Activated naive CD8-positive, alpha-beta T cell treated with anti-CD3 and anti-CD28 coated beads, Interleukin-2, amount 50 U/mL, for 24 hours (primary cell): ENCODE measurements at regions not wholly inside any gene's neighbourhood (a gene's known extent, or its start where the extent isn't known, plus 50 kb on each side); places are given as distances from the start of the nearest gene placed in this dataset.
"Not testable (repeated sequence)": the region's sequence is repeated elsewhere in the genome, so short reads cannot be mapped to it uniquely, and the experiment has no call there.

Experiments used
- ATAC-seq: fragments of 150-1000 bp; cut with Tn5 transposase; one replicate; pipeline ENCODE4 v1.10.0; 2021
- DNase-seq: peaks from one replicate; pipeline ENCODE4 v3.0.0; 2021
- H3K27ac Mint-ChIP-seq: one replicate; pipeline ENCODE4 v1.8.0; 2021; ENCODE audit warnings: mild to moderate bottlenecking, mixed read lengths
- H3K27me3 Mint-ChIP-seq: one replicate; pipeline ENCODE4 v1.8.0; 2021; ENCODE audit warnings: mixed read lengths
- H3K36me3 Mint-ChIP-seq: one replicate; pipeline ENCODE4 v1.8.0; 2021; ENCODE audit warnings: low read depth, mixed read lengths
- H3K4me1 Mint-ChIP-seq: one replicate; pipeline ENCODE4 v1.8.0; 2021; ENCODE audit warnings: mixed read lengths
- H3K4me3 Mint-ChIP-seq: one replicate; pipeline ENCODE4 v1.8.0; 2021; ENCODE audit warnings: mild to moderate bottlenecking, moderate library complexity, mixed read lengths
- H3K9me3 Mint-ChIP-seq: one replicate; pipeline ENCODE4 v1.8.0; 2021; ENCODE audit warnings: mixed read lengths

DNA sequence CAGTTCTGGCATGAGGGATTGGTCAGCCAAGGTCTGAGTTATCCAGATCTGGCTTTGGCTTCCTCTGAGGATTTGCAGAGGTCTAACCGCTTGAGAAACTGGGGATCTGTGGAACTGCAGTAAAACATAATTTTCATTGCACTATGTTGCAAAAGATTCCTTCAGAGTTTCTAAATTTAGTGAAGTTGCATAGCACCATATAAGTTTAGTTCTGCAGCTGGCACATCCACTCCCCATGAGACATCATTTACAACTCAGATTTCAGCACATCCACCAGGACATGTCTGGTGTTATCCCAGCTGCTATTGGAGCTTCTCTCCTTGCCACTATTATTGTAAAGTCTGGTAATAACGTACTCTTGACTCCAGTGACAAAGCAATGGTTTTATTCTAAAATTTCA is 181.5 kb downstream of the CWF19L2 start:
- Mint-ChIP-seq H3K4me1 (no peaks in the 10 kb centered on the region), H3K36me3 (peaks cover 7% of the 10 kb centered on the region), H3K4me3 (no peak overlapping the region), H3K27me3 (no peaks in the 10 kb centered on the region), H3K9me3 (peaks cover 18% of the 10 kb centered on the region), H3K27ac (no peak overlapping the region)
- no peak for ATAC-seq
- DNase-seq: no peak

DNA sequence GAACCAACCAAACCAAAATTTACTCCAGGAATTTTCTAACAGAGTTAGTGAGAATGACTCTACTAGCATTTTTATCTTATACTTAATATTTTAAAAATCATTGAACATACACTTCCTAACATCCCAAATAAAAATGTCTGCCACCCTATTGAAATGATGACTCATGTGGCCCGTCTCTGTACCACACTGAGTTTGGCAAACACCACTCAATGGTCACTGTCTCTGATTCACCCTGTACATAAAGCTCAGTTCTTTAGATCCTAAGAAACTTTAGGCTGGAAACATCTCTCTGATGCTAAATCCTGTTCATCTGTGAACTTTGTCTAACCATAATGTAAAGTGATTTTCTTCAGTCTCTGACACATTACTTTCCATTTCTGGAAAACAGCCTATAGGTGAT is 182.0 kb downstream of the CWF19L2 start:
- H3K4me3 Mint-ChIP-seq: no peak overlapping the region
- H3K27ac Mint-ChIP-seq: no peak overlapping the region
- no peaks in the 10 kb centered on the region for H3K27me3 Mint-ChIP-seq
- H3K36me3 Mint-ChIP-seq: peaks cover 5% of the 10 kb centered on the region
- no peaks in the 10 kb centered on the region for H3K4me1 Mint-ChIP-seq
- DNase-seq: no peak
- H3K9me3 Mint-ChIP-seq: peaks cover 18% of the 10 kb centered on the region
- no peak for ATAC-seq

DNA sequence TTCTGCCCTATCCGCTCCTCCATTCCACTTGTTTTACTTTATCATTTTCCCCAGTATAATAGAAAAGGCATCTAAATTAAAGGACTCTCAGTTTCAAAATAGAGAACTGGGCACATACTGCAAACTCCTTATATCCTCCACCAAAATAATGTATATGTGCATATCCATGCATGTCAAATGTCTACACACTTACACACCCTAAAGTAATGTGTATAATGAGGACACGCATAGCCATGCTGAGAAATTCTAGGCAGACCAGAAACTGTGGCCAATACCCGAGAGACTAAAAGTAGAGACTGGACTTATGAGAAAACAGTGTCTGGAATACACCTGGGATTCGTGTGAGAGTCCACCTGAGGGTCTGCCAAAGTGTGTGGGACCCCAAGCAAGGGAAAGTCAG is 183.5 kb downstream of the CWF19L2 start:
- Mint-ChIP-seq H3K4me3 (no peak overlapping the region), H3K36me3 (peaks cover 5% of the 10 kb centered on the region), H3K9me3 (peaks cover 18% of the 10 kb centered on the region), H3K27me3 (no peaks in the 10 kb centered on the region), H3K4me1 (no peaks in the 10 kb centered on the region), H3K27ac (no peak overlapping the region)
- no peak for ATAC-seq
- no peak for DNase-seq

DNA sequence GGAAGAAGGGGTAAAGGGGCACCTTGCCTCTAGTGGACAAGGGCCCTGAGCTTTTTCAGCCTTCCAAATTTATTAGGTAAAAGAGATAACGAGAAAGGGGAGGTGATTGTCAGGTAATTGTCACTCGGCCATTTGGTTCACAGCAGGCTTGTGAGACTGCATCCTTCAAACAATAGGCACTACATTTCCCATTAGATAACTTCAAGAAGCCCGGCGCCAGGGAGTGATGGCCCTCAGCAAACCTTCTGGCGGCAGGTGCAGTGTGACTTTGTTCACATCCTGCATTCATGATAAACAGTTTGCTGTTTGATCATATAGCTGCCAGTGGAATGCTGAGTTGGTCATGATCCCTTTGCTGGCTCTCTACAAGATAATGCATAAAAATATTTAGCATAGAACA is 185.1 kb downstream of the CWF19L2 start:
- Mint-ChIP-seq H3K27me3 (no peaks in the 10 kb centered on the region), H3K4me3 (no peak overlapping the region)

DNA sequence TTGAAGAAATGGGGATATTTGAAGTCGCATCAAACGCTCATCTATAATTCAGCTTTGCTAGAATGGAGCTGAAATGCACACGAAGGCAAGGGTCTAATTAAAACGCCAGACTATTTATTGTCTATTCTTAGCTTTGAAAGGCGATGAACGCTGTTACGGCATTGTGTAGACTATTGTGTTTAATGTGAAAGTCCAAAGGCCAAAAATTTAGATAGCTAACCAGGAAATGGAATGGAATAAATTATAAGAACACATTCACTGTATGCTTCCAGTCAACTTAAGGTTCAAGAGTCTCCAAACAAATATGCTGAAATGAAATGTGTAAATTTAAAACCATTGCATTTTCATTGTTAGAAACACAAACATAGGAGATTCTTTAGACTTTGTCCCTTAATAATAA is 186.2 kb downstream of the CWF19L2 start:
- no peaks in the 10 kb centered on the region for H3K4me1 Mint-ChIP-seq
- H3K36me3 Mint-ChIP-seq: peaks cover 5% of the 10 kb centered on the region
- no peak overlapping the region for H3K4me3 Mint-ChIP-seq
- no peaks in the 10 kb centered on the region for H3K9me3 Mint-ChIP-seq
- no peak for DNase-seq
- no peak overlapping the region for H3K27ac Mint-ChIP-seq
- no peaks in the 10 kb centered on the region for H3K27me3 Mint-ChIP-seq
- ATAC-seq: no peak

More for the DNA sequence above, 185.1 kb downstream of the CWF19L2 start:
- H3K27ac Mint-ChIP-seq: no peak overlapping the region
- H3K36me3 Mint-ChIP-seq: peaks cover 5% of the 10 kb centered on the region
- peaks cover 4% of the 10 kb centered on the region for H3K9me3 Mint-ChIP-seq
- ATAC-seq (no peak), DNase-seq (no peak)
- no peaks in the 10 kb centered on the region for H3K4me1 Mint-ChIP-seq

DNA sequence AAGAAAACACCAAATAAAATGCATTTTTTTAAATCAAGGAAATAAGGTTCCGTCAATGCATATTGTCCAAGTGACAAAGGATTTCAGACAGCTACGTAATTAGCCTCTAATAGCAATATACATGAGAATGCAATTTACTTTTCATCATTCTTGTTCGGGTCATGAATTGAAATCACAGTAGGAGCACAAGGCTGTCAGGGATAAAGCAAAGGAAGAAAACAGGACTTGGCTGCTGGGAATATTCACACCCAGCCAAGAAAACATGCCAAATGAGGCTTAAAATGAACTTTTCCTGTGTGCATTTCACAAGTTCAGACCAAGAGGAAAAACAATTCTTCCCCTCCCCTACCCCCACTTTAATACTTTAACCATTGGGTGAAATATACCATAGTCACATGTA is 188.6 kb downstream of the CWF19L2 start:
- no peak for ATAC-seq
- Mint-ChIP-seq H3K36me3 (peaks cover 5% of the 10 kb centered on the region), H3K27me3 (no peaks in the 10 kb centered on the region), H3K27ac (no peak overlapping the region), H3K4me1 (no peaks in the 10 kb centered on the region), H3K9me3 (no peaks in the 10 kb centered on the region), H3K4me3 (no peak overlapping the region)
- DNase-seq: no peak

DNA sequence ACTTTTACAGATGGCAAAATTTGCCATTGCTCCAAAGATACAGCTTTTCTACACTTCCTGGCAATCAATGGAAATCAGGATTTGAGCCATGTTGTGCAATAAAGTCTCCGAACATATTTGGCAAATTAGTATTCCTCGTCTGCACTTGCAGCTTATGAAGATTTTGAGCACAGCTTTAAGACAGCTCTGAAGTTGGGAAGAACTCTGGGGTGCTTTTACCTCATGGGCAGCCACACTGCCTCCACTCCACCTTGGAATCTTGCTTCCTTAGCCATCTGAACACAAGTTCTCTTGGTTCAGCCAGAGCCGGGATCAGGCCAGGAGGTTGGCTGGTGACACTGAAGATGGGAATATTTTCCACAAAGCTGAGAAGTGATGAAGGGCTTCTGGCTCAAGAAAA is 191.2 kb downstream of the CWF19L2 start:
- H3K36me3 Mint-ChIP-seq: no peaks in the 10 kb centered on the region
- H3K27ac Mint-ChIP-seq: no peak overlapping the region
- ATAC-seq: no peak
- H3K4me3 Mint-ChIP-seq: no peak overlapping the region
- no peak for DNase-seq
- H3K9me3 Mint-ChIP-seq: no peaks in the 10 kb centered on the region
- H3K27me3 Mint-ChIP-seq: no peaks in the 10 kb centered on the region
- no peaks in the 10 kb centered on the region for H3K4me1 Mint-ChIP-seq

DNA sequence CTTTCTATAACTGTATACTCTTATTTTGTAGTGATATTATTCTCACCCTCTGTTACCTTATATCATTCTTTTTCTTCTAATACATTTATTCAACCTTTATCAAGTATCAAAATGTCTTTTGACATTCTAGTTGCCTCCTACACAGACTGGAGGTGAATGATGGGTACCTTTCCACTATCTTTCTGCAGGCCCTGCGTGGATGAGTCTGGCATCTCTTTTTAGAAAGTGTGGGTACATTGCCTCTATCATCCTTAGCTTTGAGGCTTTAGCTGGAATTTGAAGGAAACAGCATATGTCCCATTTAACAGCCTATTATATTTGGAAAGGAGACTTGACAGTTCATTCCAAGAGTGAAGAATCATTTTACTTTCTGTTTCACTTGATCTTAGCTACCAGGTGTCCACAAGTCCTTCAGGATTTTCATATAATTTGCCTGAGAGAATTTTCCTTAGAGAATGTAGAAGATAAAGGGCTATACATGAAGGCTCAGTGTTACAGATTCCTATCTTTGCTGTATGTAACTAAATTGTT is 192.0 kb downstream of the CWF19L2 start:
- Mint-ChIP-seq H3K9me3 (no peaks in the 10 kb centered on the region), H3K27me3 (no peaks in the 10 kb centered on the region), H3K4me1 (no peaks in the 10 kb centered on the region), H3K4me3 (no peak overlapping the region), H3K36me3 (no peaks in the 10 kb centered on the region), H3K27ac (no peak overlapping the region)
- no peak for DNase-seq
- ATAC-seq: no peak

DNA sequence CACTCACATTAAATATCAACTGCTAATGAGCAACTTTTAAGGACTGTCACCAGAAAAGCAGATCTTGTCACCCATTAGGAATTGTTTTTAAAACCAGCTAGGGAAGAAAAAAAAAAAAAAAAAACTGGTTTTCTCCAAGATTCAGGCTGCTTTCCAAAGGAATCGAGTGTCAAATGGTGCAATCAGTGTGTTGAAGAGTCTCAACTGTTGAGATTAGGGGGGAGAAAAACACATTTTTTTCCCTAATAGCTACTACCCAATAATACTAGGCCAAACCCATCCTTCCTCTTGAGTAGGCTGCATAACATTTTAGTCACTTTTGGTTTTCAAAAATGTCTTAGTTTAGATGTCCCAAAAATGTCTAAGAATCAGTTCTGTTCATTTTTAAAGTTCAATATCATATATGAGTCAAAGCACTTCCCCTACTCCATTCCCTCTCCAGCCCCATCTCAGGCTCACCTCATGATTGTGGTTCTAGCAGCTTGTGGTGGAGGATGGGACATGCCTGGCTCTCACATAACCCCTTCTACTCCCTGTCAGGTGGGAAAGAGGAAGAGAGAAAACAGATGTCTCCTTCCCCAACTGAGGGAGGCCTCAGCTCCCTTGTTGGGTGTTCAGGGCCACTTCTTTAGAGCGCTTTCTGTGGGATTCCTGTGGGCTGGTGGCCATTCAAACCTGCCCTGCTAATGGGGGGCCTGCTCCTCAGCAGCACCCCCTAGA is 193.6 kb downstream of the CWF19L2 start:
- Mint-ChIP-seq H3K9me3 (no peaks in the 10 kb centered on the region), H3K27me3 (no peaks in the 10 kb centered on the region)

DNA sequence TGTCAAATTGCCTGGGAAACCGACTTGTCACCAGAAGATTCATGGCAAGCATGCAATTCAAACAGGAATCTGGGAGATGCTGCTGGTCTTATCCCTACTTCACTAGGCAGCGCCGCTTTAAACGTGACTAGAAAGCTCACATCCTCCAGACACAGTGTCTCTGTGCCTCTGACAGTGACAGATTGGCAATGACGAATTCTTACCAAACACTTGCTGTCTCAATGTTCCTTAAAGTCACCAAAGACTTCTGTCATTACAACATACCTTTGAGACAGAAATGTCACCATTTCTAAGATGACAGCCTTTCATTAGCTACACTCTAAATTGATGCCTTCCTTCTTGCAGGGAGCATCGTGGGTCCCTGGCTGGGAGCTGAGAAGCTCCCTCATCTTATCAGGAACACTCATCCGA is 197.8 kb downstream of the CWF19L2 start:
- Mint-ChIP-seq H3K27me3 (peaks cover 7% of the 10 kb centered on the region), H3K9me3 (no peaks in the 10 kb centered on the region), H3K36me3 (no peaks in the 10 kb centered on the region)

More for the DNA sequence above, 193.6 kb downstream of the CWF19L2 start:
- DNase-seq: no peak
- no peak overlapping the region for H3K4me3 Mint-ChIP-seq
- H3K36me3 Mint-ChIP-seq: no peaks in the 10 kb centered on the region
- no peak overlapping the region for H3K27ac Mint-ChIP-seq
- ATAC-seq: no peak
- no peaks in the 10 kb centered on the region for H3K4me1 Mint-ChIP-seq

DNA sequence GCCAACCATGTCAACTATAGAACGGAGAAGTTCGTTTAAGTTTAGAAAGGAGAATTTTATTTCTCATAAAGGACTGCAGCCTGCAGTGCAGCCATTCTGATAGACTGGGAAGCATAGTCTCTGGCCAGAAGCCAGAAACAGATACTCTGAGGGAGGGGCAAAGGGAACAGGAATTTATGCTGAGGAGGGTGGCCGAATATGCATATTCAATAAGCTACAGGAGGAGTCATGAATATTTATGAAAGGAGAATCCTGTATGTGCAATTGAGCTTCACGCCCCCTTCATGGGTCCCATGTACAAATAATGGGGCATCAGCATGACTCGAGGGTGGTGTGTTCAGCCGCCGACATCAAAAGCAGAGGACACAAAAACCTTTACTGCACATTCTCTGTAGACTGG is 199.9 kb downstream of the CWF19L2 start:
- H3K27me3 Mint-ChIP-seq: peaks cover 10% of the 10 kb centered on the region
- no peak overlapping the region for H3K27ac Mint-ChIP-seq
- H3K4me1 Mint-ChIP-seq: no peaks in the 10 kb centered on the region
- H3K4me3 Mint-ChIP-seq: no peak overlapping the region
- DNase-seq (no peak), ATAC-seq (no peak)
- H3K9me3 Mint-ChIP-seq: no peaks in the 10 kb centered on the region
- H3K36me3 Mint-ChIP-seq: no peaks in the 10 kb centered on the region

More for the DNA sequence above, 197.8 kb downstream of the CWF19L2 start:
- Mint-ChIP-seq H3K27ac (no peak overlapping the region), H3K4me1 (no peaks in the 10 kb centered on the region), H3K4me3 (no peak overlapping the region)
- no peak for ATAC-seq
- no peak for DNase-seq

DNA sequence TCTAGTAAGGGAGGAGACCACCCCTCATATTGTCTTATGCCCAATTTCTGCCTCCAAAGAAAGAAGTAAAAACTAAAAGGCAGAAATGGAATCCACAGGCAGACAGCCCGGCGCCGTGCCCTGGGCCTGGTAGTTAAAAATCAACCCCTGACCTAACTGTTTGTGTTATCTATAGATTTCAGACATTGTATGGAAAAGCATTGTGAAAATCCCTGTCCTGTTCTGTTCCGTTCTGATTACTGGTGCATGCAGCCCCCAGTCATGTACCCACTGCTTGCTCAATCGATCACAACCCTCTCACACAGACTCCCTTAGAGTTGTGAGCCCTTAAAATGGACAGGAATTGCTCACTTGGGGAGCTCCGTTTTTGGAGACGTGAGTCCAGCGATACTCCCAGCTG is 204.0 kb downstream of the CWF19L2 start:
- H3K4me3 Mint-ChIP-seq, H3K27ac Mint-ChIP-seq, ATAC-seq, DNase-seq, H3K9me3 Mint-ChIP-seq, H3K36me3 Mint-ChIP-seq, H3K4me1 Mint-ChIP-seq: not testable (repeated sequence)
- peaks cover 10% of the 10 kb centered on the region for H3K27me3 Mint-ChIP-seq

DNA sequence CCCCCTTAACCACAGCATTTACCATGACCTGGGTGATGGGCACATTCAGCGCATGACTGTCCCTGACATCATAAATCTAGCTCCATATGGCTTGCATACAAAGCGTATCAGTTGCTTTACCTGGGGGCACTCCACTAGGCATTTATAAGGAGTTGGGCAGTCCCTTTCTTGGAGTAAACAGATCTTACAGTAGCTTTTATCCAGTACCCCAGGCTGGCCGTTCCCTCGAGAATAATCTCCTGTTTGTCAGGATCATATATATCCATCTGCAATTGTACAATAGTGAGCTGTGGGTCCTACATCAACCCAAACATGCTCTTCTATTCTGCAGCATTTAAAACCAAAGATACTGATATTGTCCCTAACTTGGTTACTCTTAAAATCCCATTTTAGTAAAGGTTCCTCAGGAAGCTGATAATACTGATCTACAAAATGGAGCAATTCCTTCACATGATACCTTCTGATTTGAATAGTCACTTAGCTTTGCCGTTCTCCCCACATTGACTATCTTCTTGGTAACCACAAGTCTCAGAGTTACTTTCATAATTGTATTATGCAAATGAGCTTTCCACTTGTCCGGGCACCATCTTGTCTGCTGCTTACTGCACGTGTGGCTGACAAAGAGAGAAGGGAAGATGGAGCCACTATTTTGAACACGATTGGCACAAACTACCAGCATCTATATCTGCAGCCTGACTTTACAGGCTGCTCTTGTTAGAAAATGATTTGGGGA is 205.0 kb downstream of the CWF19L2 start:
- no peak overlapping the region for H3K4me3 Mint-ChIP-seq
- H3K36me3 Mint-ChIP-seq: no peaks in the 10 kb centered on the region
- no peak overlapping the region for H3K27ac Mint-ChIP-seq
- ATAC-seq (no peak), DNase-seq (no peak)
- H3K4me1 Mint-ChIP-seq: no peaks in the 10 kb centered on the region
- no peaks in the 10 kb centered on the region for H3K9me3 Mint-ChIP-seq
- peaks cover 9% of the 10 kb centered on the region for H3K27me3 Mint-ChIP-seq

DNA sequence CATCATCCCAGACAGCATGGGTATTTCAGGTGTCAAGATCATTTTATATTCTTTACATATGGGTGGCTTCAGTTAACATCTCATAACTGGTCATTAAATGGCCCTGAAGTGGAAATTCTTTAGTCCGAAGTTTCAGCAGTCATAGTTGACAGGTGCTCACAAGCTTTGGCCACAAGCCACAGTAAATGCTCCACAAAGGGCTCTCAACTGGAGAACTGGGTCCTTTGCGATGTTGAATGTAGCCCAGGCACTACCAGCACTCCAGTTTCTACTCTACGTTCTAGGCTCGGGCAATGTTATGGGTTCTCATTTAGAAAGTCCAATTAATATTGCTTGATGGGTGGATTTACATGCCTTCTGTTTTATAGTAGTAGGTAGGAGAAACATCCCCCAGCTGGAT is 206.3 kb downstream of the CWF19L2 start:
- Mint-ChIP-seq H3K27ac (no peak overlapping the region), H3K9me3 (no peaks in the 10 kb centered on the region)
- ATAC-seq: no peak

DNA sequence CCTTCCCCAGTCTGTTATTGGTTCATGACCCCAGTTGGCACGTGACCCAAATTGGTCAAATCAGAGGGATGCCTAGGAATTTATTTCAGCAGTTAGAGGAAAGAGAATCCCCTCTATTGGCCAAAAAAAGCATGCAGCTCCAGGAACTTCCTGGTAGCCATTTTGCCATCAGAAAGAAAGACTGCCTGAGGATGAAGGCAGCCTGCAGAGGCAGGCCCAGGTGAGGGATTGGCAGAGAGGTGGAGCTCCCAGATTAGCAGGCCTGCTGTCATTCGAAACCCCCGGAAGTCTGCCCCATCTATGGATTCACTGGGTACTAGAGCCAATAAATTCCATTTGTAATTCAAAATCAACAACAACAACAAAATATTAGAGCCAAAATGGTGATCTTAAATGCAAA is 207.6 kb downstream of the CWF19L2 start:
- Mint-ChIP-seq H3K27ac (no peak overlapping the region), H3K27me3 (peaks cover 3% of the 10 kb centered on the region), H3K36me3 (no peaks in the 10 kb centered on the region), H3K9me3 (no peaks in the 10 kb centered on the region), H3K4me1 (no peaks in the 10 kb centered on the region), H3K4me3 (no peak overlapping the region)
- no peak for ATAC-seq
- DNase-seq: no peak

More for the DNA sequence above, 206.3 kb downstream of the CWF19L2 start:
- no peak overlapping the region for H3K4me3 Mint-ChIP-seq
- H3K4me1 Mint-ChIP-seq: no peaks in the 10 kb centered on the region
- H3K27me3 Mint-ChIP-seq: peaks cover 5% of the 10 kb centered on the region
- H3K36me3 Mint-ChIP-seq: no peaks in the 10 kb centered on the region
- DNase-seq: no peak
